Neuronal stem cell (in vitro differentiated cells): ENCODE measurements at regions not wholly inside any gene's neighbourhood (a gene's known extent, or its start where the extent isn't known, plus 50 kb on each side); places are given as distances from the start of the nearest gene placed in this dataset.
"Not testable (repeated sequence)": the region's sequence is repeated elsewhere in the genome, so short reads cannot be mapped to it uniquely, and the experiment has no call there.

Experiments
- DNase-seq: peaks from one replicate; pipeline ENCODE4 v3.0.0-alpha.2; 2013; ENCODE audit warnings: low spot score
- H2AFZ ChIP-seq: one replicate; pipeline ENCODE4 v1.6.1; 2013; ENCODE audit warnings: mild to moderate bottlenecking, low read length, inconsistent platforms
- H2AK5ac ChIP-seq: 2 replicates; pipeline ENCODE4 v1.6.1; 2013; ENCODE audit warnings: low read depth, mild to moderate bottlenecking, inconsistent platforms, low read length, moderate library complexity, mixed read lengths
- H2BK120ac ChIP-seq: 2 replicates; pipeline ENCODE4 v1.6.1; 2013; ENCODE audit warnings: low read depth, mild to moderate bottlenecking, inconsistent platforms, low read length, moderate library complexity, mixed read lengths
- H2BK12ac ChIP-seq: one replicate; pipeline ENCODE4 v1.6.1; 2013; ENCODE audit warnings: low read length, inconsistent platforms
- H2BK15ac ChIP-seq: 2 replicates; pipeline ENCODE4 v1.6.1; 2013; ENCODE audit warnings: mild to moderate bottlenecking, low read length, inconsistent platforms, mixed read lengths
- H2BK5ac ChIP-seq: one replicate; pipeline ENCODE4 v1.6.1; 2013; ENCODE audit warnings: inconsistent platforms, mild to moderate bottlenecking, low read length, moderate library complexity
- H3K14ac ChIP-seq: one replicate; pipeline ENCODE4 v1.6.1; 2013; ENCODE audit warnings: low read length, inconsistent platforms
- H3K18ac ChIP-seq: 2 replicates; pipeline ENCODE4 v1.6.1; 2013; ENCODE audit warnings: low read length, inconsistent platforms
- H3K23ac ChIP-seq: 2 replicates; pipeline ENCODE4 v1.6.1; 2013; ENCODE audit warnings: low read depth, mild to moderate bottlenecking, mixed read lengths, low read length, inconsistent platforms; ENCODE audit not compliant: poor library complexity
- H3K27ac ChIP-seq: replicated peaks from 3 replicates; pipeline ENCODE4 v1.5.1; 2013; ENCODE audit warnings: low read length, inconsistent platforms
- H3K27me3 ChIP-seq, 3 experiments: 2 replicates each; pipeline ENCODE4 v1.6.1; 2013; ENCODE audit warnings: low read length in 3 of 3, mild to moderate bottlenecking in 2 of 3, inconsistent platforms in 1 of 3, low read depth in 1 of 3, mixed read lengths in 1 of 3, moderate library complexity in 1 of 3; ENCODE audit not compliant: control insufficient read depth in 3 of 3, insufficient read depth in 3 of 3
- H3K36me3 ChIP-seq, 2 donors: replicated peaks in 1 of 2; 2 replicates each; pipeline ENCODE4 v1.6.1; 2013; ENCODE audit warnings: low read length in 2 of 2; ENCODE audit not compliant: control insufficient read depth in 2 of 2, insufficient read depth in 2 of 2
- H3K4ac ChIP-seq: 2 replicates; pipeline ENCODE4 v1.6.1; 2013; ENCODE audit warnings: inconsistent platforms, mild to moderate bottlenecking, low read length, moderate library complexity
- H3K4me1 ChIP-seq, 2 donors: 1 replicate in 1 of 2; 2 replicates in 1 of 2; pipeline ENCODE4 v1.6.1; 2013; ENCODE audit warnings: low read length in 2 of 2, low read depth in 1 of 2; ENCODE audit not compliant: control insufficient read depth in 2 of 2, insufficient read depth in 1 of 2
- H3K4me2 ChIP-seq: one replicate; pipeline ENCODE4 v1.6.1; 2013; ENCODE audit warnings: mild to moderate bottlenecking, low read length, inconsistent platforms; ENCODE audit not compliant: insufficient read depth, poor library complexity, severe bottlenecking
- H3K4me3 ChIP-seq, 2 donors: 2 replicates each; pipeline ENCODE4 v1.5.1; 2013; ENCODE audit warnings: low read length in 2 of 2, mild to moderate bottlenecking in 2 of 2, inconsistent platforms in 1 of 2, moderate library complexity in 1 of 2
- H3K79me1 ChIP-seq: one replicate; pipeline ENCODE4 v1.6.1; 2013; ENCODE audit warnings: low read depth, mild to moderate bottlenecking, inconsistent platforms, low read length, moderate library complexity
- H3K9ac ChIP-seq: one replicate; pipeline ENCODE4 v1.6.1; 2013; ENCODE audit warnings: mild to moderate bottlenecking, low read depth, low read length, inconsistent platforms; ENCODE audit not compliant: poor library complexity
- H3K9me3 ChIP-seq, 2 donors: replicated peaks in 1 of 2; 2 replicates each; pipeline versions ENCODE3 to v1.6.1; 2013; ENCODE audit warnings: low read length in 2 of 2, mild to moderate bottlenecking in 2 of 2, inconsistent platforms in 1 of 2, low read depth in 1 of 2, mixed read lengths in 1 of 2, moderate library complexity in 1 of 2; ENCODE audit not compliant: control insufficient read depth in 2 of 2, insufficient read depth in 1 of 2
- H4K8ac ChIP-seq: one replicate; pipeline ENCODE4 v1.6.1; 2013; ENCODE audit warnings: low read depth, mild to moderate bottlenecking, inconsistent platforms, low read length, moderate library complexity
- H4K91ac ChIP-seq: one replicate; pipeline ENCODE4 v1.6.1; 2013; ENCODE audit warnings: low read length, low read depth, mild to moderate bottlenecking, inconsistent platforms; ENCODE audit not compliant: poor library complexity
- WGBS, 2 donors: extraction: QIAGEN DNeasy Blood & Tissue Kit; methylation state at CpG; one replicate each; pipeline ENCODE4 v1.1.7; 2013; ENCODE audit warnings: missing lambda C conversion rate in 2 of 2, mixed read lengths in 1 of 2; ENCODE audit not compliant: insufficient read length in 2 of 2, insufficient replicate concordance in 1 of 2; ENCODE audit errors: extremely low coverage in 2 of 2; 5-methylcytosine and 5-hydroxymethylcytosine counted together

- Histone ChIP-seq H2AK5ac (no peak overlapping the region), H2AFZ (no peak overlapping the region), H3K4ac (no peak overlapping the region), H3K36me3 (no peaks in the 10 kb centered on the region), H4K91ac (no peak overlapping the region), H4K8ac (no peak overlapping the region), H2BK15ac (no peak overlapping the region), H3K14ac (no peak overlapping the region), H3K18ac (no peak overlapping the region), H3K9me3 (no peaks in the 10 kb centered on the region), H2BK120ac (no peak overlapping the region), H2BK12ac (no peak overlapping the region), H3K27ac (no peak overlapping the region), H3K79me1 (no peaks in the 10 kb centered on the region), H3K4me2 (no peak overlapping the region), H3K27me3 (no peaks in the 10 kb centered on the region), H3K4me3 (no peak overlapping the region), H3K4me1 (no peaks in the 10 kb centered on the region), H3K9ac (no peak overlapping the region), H3K23ac (no peak overlapping the region), H2BK5ac (no peak overlapping the region)
- no peak for DNase-seq
- no CpG with 5 or more reads among the region's 5 CpGs for WGBS, 2 donors
Observed at GRCh38 chr6:74447013-74447412, 751.0 kb downstream of the CD109 start.

DNA sequence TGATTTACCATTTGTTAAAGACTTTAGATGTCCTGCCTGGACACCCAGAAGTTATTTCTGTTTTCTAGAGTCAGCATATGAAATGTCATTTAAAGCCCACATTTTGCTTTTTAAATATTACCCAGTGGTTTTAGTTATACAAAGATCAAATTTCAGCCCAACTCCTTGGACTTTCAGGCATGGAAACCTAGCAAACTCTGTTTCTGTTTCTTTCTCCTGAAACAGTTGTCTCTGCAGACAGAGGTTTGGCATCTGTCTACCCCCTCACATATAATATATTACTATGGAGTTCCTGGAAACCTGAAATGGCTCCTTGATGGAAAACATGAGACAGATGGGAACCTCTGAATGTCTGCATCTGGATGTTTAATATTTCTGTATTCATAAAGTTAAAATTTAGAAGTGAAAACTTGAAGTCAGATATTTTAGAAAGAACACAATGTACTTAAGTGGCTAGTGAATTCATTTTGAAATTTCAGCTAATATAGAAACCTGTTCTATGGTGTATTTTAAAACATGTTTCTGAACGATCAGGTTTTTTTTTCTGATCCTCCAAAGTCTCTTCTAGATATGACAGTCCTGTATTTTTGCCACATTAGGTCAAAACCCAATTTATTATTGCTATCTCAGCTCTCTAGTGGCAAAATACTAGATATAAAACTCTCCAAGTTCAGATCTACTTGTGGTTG lies 743.3 kb downstream of the CD109 start:
- no peak overlapping the region for H3K4me2 ChIP-seq
- H4K8ac ChIP-seq: no peak overlapping the region
- no CpG with 5 or more reads among the region's 1 CpG for WGBS, 2 donors
- H3K18ac ChIP-seq: no peak overlapping the region
- no peaks in the 10 kb centered on the region for H3K4me1 ChIP-seq
- H2BK120ac ChIP-seq: no peak overlapping the region
- DNase-seq: no peak
- H3K9me3 ChIP-seq: no peaks in the 10 kb centered on the region
- no peak overlapping the region for H3K23ac ChIP-seq
- H3K36me3 ChIP-seq: no peaks in the 10 kb centered on the region
- no peak overlapping the region for H3K9ac ChIP-seq
- H3K27me3 ChIP-seq: no peaks in the 10 kb centered on the region
- no peak overlapping the region for H2BK15ac ChIP-seq
- H2BK5ac ChIP-seq: no peak overlapping the region
- no peak overlapping the region for H2BK12ac ChIP-seq
- H3K27ac ChIP-seq: no peak overlapping the region
- H3K4ac ChIP-seq: no peak overlapping the region
- H3K79me1 ChIP-seq: no peaks in the 10 kb centered on the region
- no peak overlapping the region for H3K14ac ChIP-seq
- no peak overlapping the region for H2AFZ ChIP-seq
- H2AK5ac ChIP-seq: no peak overlapping the region
- H4K91ac ChIP-seq: no peak overlapping the region
- H3K4me3 ChIP-seq: no peak overlapping the region

GRCh38 chr6:74438395-74438794 lies 742.4 kb downstream of the CD109 start:
- H3K4me3 ChIP-seq, H2AK5ac ChIP-seq, H3K23ac ChIP-seq, H3K4ac ChIP-seq, H3K4me2 ChIP-seq, H2BK120ac ChIP-seq, H2BK15ac ChIP-seq, H3K18ac ChIP-seq, H2BK5ac ChIP-seq, H4K8ac ChIP-seq, H3K9ac ChIP-seq, H3K27ac ChIP-seq, H3K14ac ChIP-seq, DNase-seq, H3K27me3 ChIP-seq, H2AFZ ChIP-seq, H4K91ac ChIP-seq, H3K9me3 ChIP-seq, H2BK12ac ChIP-seq, H3K79me1 ChIP-seq, H3K36me3 ChIP-seq, H3K4me1 ChIP-seq: not testable (repeated sequence)
- WGBS, 2 donors: no CpG with 5 or more reads among the region's 1 CpG

GRCh38 chr6:74434171-74434570 lies 738.2 kb downstream of the CD109 start:
- Histone ChIP-seq H2BK12ac (no peak overlapping the region), H2AK5ac (no peak overlapping the region), H4K91ac (no peak overlapping the region), H3K27me3 (no peaks in the 10 kb centered on the region), H3K79me1 (no peaks in the 10 kb centered on the region), H3K4me1 (no peaks in the 10 kb centered on the region), H3K9me3 (no peaks in the 10 kb centered on the region), H3K4me2 (no peak overlapping the region), H2AFZ (no peak overlapping the region), H2BK120ac (no peak overlapping the region), H3K36me3 (no peaks in the 10 kb centered on the region), H4K8ac (no peak overlapping the region), H3K4ac (no peak overlapping the region), H3K9ac (no peak overlapping the region), H3K27ac (no peak overlapping the region), H2BK15ac (no peak overlapping the region), H3K18ac (no peak overlapping the region), H3K23ac (no peak overlapping the region), H3K14ac (no peak overlapping the region), H2BK5ac (no peak overlapping the region), H3K4me3 (no peak overlapping the region)
- DNase-seq: no peak
